ENCODE measurements at regions not wholly inside any gene's neighbourhood (a gene's known extent, or its start where the extent isn't known, plus 50 kb on each side); places are given as distances from the start of the nearest gene placed in this dataset.

GRCh38 chr16:72590151-72590937, 418.4 kb upstream of the PMFBP1 start:
- TF ChIP-seq CTCF (IDR thresholded peaks at IDR 0.05; ENCODE audit: low read depth, low read length, poor library complexity, severe bottlenecking) = no peak
- no peak for TF ChIP-seq EZH2phosphoT487 (IDR thresholded peaks at IDR 0.05; ENCODE audit: borderline replicate concordance, low read length)

Measured in DOHH2 (cell line).